MM.1S (cell line): ENCODE measurements at regions not wholly inside any gene's neighbourhood (a gene's known extent, or its start where the extent isn't known, plus 50 kb on each side); places are given as distances from the start of the nearest gene placed in this dataset.

ENCODE experiments used
- DNase-seq: peaks from one replicate; pipeline ENCODE4 v3.0.0-alpha.2; 2015
- H2AFZ ChIP-seq: fragments of 300-600 bp; sonication (generic); 2 replicates; pipeline ENCODE4 v1.6.0; 2016; ENCODE audit warnings: antibody characterized with exemption, low read length
- H3F3A ChIP-seq: fragments of 300-600 bp; sonication (generic); 2 replicates; pipeline ENCODE4 v1.6.1; 2016; ENCODE audit warnings: mild to moderate bottlenecking, antibody characterized with exemption, low read length, moderate library complexity, mixed read lengths; ENCODE audit not compliant: insufficient read depth
- H3K27ac ChIP-seq: fragments of 300-600 bp; sonication (generic); 2 replicates; pipeline ENCODE4 v1.5.1; 2016; ENCODE audit warnings: mild to moderate bottlenecking, low read length
- H3K27me3 ChIP-seq: fragments of 300-600 bp; sonication (generic); replicated peaks from 2 replicates; pipeline ENCODE4 v1.6.0; 2016; ENCODE audit warnings: low read length; ENCODE audit not compliant: insufficient read depth
- H3K36me3 ChIP-seq: fragments of 300-600 bp; sonication (generic); replicated peaks from 2 replicates; pipeline ENCODE4 v1.6.1; 2016; ENCODE audit warnings: mild to moderate bottlenecking, low read length, mixed read lengths; ENCODE audit not compliant: insufficient read depth
- H3K4me1 ChIP-seq: fragments of 300-600 bp; sonication (generic); 2 replicates; pipeline ENCODE4 v1.6.1; 2016; ENCODE audit warnings: low read length, mixed read lengths
- H3K4me2 ChIP-seq: fragments of 300-600 bp; sonication (generic); 2 replicates; pipeline ENCODE4 v1.6.0; 2016; ENCODE audit warnings: low read depth, low read length
- H3K4me3 ChIP-seq: fragments of 300-600 bp; sonication (generic); 2 replicates; pipeline ENCODE4 v1.5.1; 2016; ENCODE audit warnings: low read length, mixed read lengths
- H3K79me2 ChIP-seq: fragments of 300-600 bp; sonication (generic); 2 replicates; pipeline ENCODE4 v1.6.1; 2016; ENCODE audit warnings: mixed run types, low read length, mixed read lengths
- H3K9ac ChIP-seq: fragments of 300-600 bp; sonication (generic); 2 replicates; pipeline ENCODE4 v1.6.1; 2016; ENCODE audit warnings: low read length, mixed read lengths
- H3K9me2 ChIP-seq: fragments of 300-600 bp; sonication (generic); replicated peaks from 2 replicates; pipeline ENCODE4 v1.6.1; 2016; ENCODE audit warnings: mild to moderate bottlenecking, low read length, mixed read lengths; ENCODE audit not compliant: insufficient read depth
- H3K9me3 ChIP-seq: fragments of 300-600 bp; sonication (generic); replicated peaks from 2 replicates; pipeline ENCODE4 v1.6.1; 2016; ENCODE audit warnings: mild to moderate bottlenecking, low read length, mixed read lengths; ENCODE audit not compliant: insufficient read depth
- H4K20me1 ChIP-seq: fragments of 300-600 bp; sonication (generic); 2 replicates; pipeline ENCODE4 v1.6.1; 2016; ENCODE audit warnings: mild to moderate bottlenecking, low read length, moderate library complexity, mixed read lengths; ENCODE audit not compliant: insufficient read depth
- CTCF ChIP-seq: fragments of 300-600 bp; sonication (generic); IDR thresholded peaks from 2 replicates; pipeline ENCODE4 v1.5.1; 2016; ENCODE audit warnings: antibody characterized with exemption, low read length, mixed read lengths
- EZH2 ChIP-seq: fragments of 300-600 bp; sonication (generic); optimal IDR thresholded peaks from 2 replicates; pipeline ENCODE3; 2017; ENCODE audit warnings: low read depth, mild to moderate bottlenecking, antibody characterized with exemption, low read length, mixed read lengths
- EZH2phosphoT487 ChIP-seq: fragments of 300-600 bp; sonication (generic); IDR thresholded peaks from 2 replicates; pipeline ENCODE4 v1.6.1; 2018; ENCODE audit warnings: antibody characterized with exemption, low read length

DNA sequence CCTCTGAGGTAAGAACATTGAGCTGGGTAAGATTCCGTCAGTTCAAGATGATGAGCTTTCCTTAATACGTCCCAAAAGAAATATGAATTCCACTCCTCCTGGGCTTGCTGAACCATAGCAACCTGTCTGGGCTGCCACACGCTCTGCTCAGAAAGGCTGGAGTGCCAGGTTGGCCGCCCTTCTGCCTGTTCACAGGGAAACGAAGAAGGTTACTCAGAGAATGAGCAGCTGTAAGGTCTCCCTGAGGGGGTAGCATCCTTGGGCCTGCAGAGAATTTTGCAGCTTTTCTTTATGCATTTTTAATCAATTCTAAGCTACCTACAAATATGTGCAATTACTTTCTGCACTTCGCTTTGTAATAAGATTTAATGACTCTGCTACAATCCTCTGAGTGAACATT is 130.7 kb upstream of the BACE2 start:
- no peak overlapping the region for H3K4me2 ChIP-seq
- H3F3A ChIP-seq: no peaks in the 10 kb centered on the region
- no peak for TF ChIP-seq EZH2phosphoT487
- no peaks in the 10 kb centered on the region for H3K79me2 ChIP-seq
- no peak overlapping the region for H3K4me3 ChIP-seq
- no peaks in the 10 kb centered on the region for H3K27me3 ChIP-seq
- no peaks in the 10 kb centered on the region for H4K20me1 ChIP-seq
- no peak overlapping the region for H2AFZ ChIP-seq
- H3K27ac ChIP-seq: no peak overlapping the region
- H3K9ac ChIP-seq: no peak overlapping the region
- no peaks in the 10 kb centered on the region for H3K9me2 ChIP-seq
- H3K36me3 ChIP-seq: no peaks in the 10 kb centered on the region
- H3K9me3 ChIP-seq: no peaks in the 10 kb centered on the region
- peaks cover 10% of the 10 kb centered on the region; the same call in 1 of the 2 replicates for H3K4me1 ChIP-seq
- no peak for DNase-seq

- H3K79me2 ChIP-seq: no peaks in the 10 kb centered on the region
- H3K36me3 ChIP-seq: no peaks in the 10 kb centered on the region
- H3K9ac ChIP-seq: no peak overlapping the region
- no peak overlapping the region for H3K27ac ChIP-seq
- H3F3A ChIP-seq: no peaks in the 10 kb centered on the region
- H3K9me2 ChIP-seq: no peaks in the 10 kb centered on the region
- H3K27me3 ChIP-seq: no peaks in the 10 kb centered on the region
- no peak for TF ChIP-seq CTCF
- TF ChIP-seq EZH2phosphoT487: no peak
- no peak for TF ChIP-seq EZH2
- H3K9me3 ChIP-seq: no peaks in the 10 kb centered on the region
- peaks cover 10% of the 10 kb centered on the region; the same call in 1 of the 2 replicates for H3K4me1 ChIP-seq
- H3K4me2 ChIP-seq: no peak overlapping the region
- H4K20me1 ChIP-seq: no peaks in the 10 kb centered on the region
- no peak for DNase-seq
- H2AFZ ChIP-seq: no peak overlapping the region
- H3K4me3 ChIP-seq: no peak overlapping the region
These were observed 130.0 kb upstream of the BACE2 start for GRCh38 chr21:41037936-41038335.

- Histone ChIP-seq H3K4me3 (no peak overlapping the region), H3K4me1 (no peaks in the 10 kb centered on the region), H3K79me2 (no peaks in the 10 kb centered on the region), H4K20me1 (no peaks in the 10 kb centered on the region), H3K36me3 (no peaks in the 10 kb centered on the region), H3K4me2 (no peak overlapping the region), H3K9me2 (no peaks in the 10 kb centered on the region), H3F3A (no peaks in the 10 kb centered on the region), H3K27me3 (no peaks in the 10 kb centered on the region), H3K9me3 (no peaks in the 10 kb centered on the region), H2AFZ (no peak overlapping the region), H3K9ac (no peak overlapping the region), H3K27ac (no peak overlapping the region)
- DNase-seq: no peak
- peak; percentile 21 for TF ChIP-seq CTCF
- TF ChIP-seq EZH2phosphoT487: no peak
These were observed 124.9 kb upstream of the BACE2 start for GRCh38 chr21:41043014-41043413.

DNA sequence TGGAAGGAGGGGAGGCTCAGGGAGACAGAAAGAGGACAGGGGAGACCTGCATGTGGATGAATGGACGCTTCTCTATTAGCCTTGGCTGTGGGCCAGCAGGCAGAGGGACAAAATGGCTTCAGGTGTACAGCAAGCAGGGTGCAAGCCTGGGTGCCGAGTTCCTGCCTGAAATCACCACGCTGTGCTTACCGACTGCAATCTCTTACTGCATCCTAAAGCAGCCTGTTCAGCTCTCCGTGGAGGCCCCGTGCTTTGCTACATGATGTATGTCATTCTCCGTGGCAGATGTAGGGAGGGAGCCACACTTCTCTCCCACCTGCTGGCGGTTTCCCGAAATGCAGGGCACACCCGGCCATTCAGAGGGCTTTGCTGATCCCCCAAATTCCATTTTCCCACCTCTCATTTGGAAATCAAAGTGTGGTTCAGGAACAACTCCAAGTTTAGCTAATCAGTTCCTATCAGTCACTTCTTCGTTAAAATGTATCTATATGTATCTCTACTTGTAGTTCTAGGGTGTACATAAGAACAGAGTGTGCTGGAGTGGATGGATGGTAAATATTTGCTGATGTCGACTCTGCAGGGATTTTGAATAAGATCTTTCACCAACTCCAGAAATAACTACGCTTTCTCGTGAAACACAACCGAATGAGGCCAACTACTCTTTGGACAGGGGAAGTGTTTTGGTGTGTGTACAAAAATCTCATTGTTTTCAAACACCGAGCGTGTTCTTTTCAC is 122.3 kb upstream of the BACE2 start:
- Histone ChIP-seq H2AFZ (no peak overlapping the region), H3K9ac (no peak overlapping the region), H3K4me2 (no peak overlapping the region), H3F3A (no peaks in the 10 kb centered on the region), H3K27ac (no peak overlapping the region), H3K36me3 (no peaks in the 10 kb centered on the region), H3K27me3 (no peaks in the 10 kb centered on the region), H3K79me2 (no peaks in the 10 kb centered on the region), H4K20me1 (no peaks in the 10 kb centered on the region), H3K9me3 (no peaks in the 10 kb centered on the region), H3K4me3 (no peak overlapping the region), H3K4me1 (no peaks in the 10 kb centered on the region), H3K9me2 (no peaks in the 10 kb centered on the region)
- peak; percentile 55 for TF ChIP-seq CTCF
- no peak for TF ChIP-seq EZH2phosphoT487
- no peak for DNase-seq
